Right lobe of liver (tissue), 6 donors: ENCODE measurements at regions not wholly inside any gene's neighbourhood (a gene's known extent, or its start where the extent isn't known, plus 50 kb on each side); places are given as distances from the start of the nearest gene placed in this dataset.

ENCODE experiments used
- ATAC-seq, 4 donors: fragments of 200-7000 bp; cut with Tn5 transposase; one replicate each; pipeline ENCODE4 v1.9.1; 2020; ENCODE audit warnings: mild to moderate bottlenecking in 4 of 4, moderate library complexity in 4 of 4
- DNase-seq, 3 donors: peaks; one replicate each; pipeline ENCODE4 v3.0.0-alpha.2; 2020
- H3K27ac ChIP-seq, 3 donors: fragments of 200-600 bp; one replicate each; pipeline ENCODE4 v1.8.0; 2022
- H3K27me3 ChIP-seq, 2 donors: fragments of 200-600 bp; one replicate each; pipeline ENCODE4 v1.8.0; 2022
- H3K36me3 ChIP-seq, 4 donors: fragments of 200-600 bp; sonication (generic) in 1 of 4; one replicate each; pipeline versions ENCODE4 v1.5.1 to v1.8.0; 2017 to 2022; ENCODE audit warnings: control low read depth in 1 of 4
- H3K4me1 ChIP-seq, 4 donors: fragments of 200-600 bp; sonication (generic) in 1 of 4; one replicate each; pipeline versions ENCODE4 v1.5.1 to v1.8.0; 2017 to 2022; ENCODE audit warnings: control low read depth in 1 of 4
- H3K4me3 ChIP-seq, 3 donors: fragments of 200-600 bp; one replicate each; pipeline ENCODE4 v1.8.0; 2022
- H3K9me3 ChIP-seq, 4 donors: fragments of 200-600 bp; sonication (generic) in 1 of 4; one replicate each; pipeline versions ENCODE4 v1.5.1 to v1.8.0; 2017 to 2022; ENCODE audit warnings: control low read depth in 1 of 4
- POLR2A ChIP-seq: fragments of 450-650 bp; IDR thresholded peaks from one replicate; pipeline ENCODE4 v1.6.1; 2017; ENCODE audit warnings: antibody characterized with exemption, mild to moderate bottlenecking
- WGBS: methylation state at CpG from one replicate; pipeline ENCODE4 v1.1.6; 2018; ENCODE audit warnings: low coverage, low lambda C conversion rate; ENCODE audit not compliant: insufficient coverage; ENCODE audit errors: missing lambda C conversion rate; 5-methylcytosine and 5-hydroxymethylcytosine counted together
- intact Hi-C, 2 donors: fragments of 100-400 bp; cut with DNase I; formaldehyde crosslinking; loops; one replicate each; pipeline versions ENCODE4 v1.11.2 to v1.14.1; 2022
- TF ChIP-seq, protein P1 (sequence below), 4 donors: fragments of 200-600 bp in 3 of 4; fragments of 450-650 bp in 1 of 4; IDR thresholded peaks; one replicate each; pipeline versions ENCODE4 v1.5.1 to v1.8.0; 2016 to 2022; ENCODE audit warnings: antibody characterized with exemption in 4 of 4, mild to moderate bottlenecking in 2 of 4
- donor health status: DM: no; HTN: yes; CAD: no.
- donor health status: DM: no; HTN: no; CAD: no.
- donor health status: DM: no; HTN: no; CAD: no.
- donor health status: DM: no; HTN: yes; CAD: no.
- donor health status: DM: no; HTN: yes; CAD: no.

DNA sequence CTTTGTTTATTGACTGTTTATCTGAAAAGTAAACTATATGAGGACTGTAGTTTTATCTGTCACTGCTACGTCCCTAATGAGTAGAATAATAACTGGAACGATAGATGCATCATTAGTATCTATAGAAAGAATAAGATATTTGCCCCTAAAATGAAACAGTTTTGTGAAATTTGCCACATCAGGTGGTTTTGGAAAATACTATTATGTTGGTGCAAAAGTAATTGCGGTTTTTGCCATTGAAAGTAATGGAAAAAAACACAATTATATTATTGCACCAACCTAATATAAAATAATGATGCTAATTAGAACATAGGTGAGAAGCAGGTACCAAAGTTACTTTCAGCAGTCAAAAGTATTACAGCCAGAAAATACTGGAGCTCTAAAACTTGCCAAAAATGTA, 158.3 kb downstream of the PABPC4L start:
- H3K27me3 ChIP-seq, result no peaks in the 10 kb centered on the region
- H3K4me1 ChIP-seq, result no peaks in the 10 kb centered on the region
- no peak for TF ChIP-seq POLR2A
- H3K4me3 ChIP-seq, result no peak overlapping the region
- H3K27ac ChIP-seq, result no peak overlapping the region
- 33% methylated on average over 3 of the region's 3 CpGs for WGBS
- intact Hi-C loops, result no loop called here
- no peak for ATAC-seq
- H3K9me3 ChIP-seq, result no peaks in the 10 kb centered on the region
- H3K36me3 ChIP-seq, result no peaks in the 10 kb centered on the region
- no peak for DNase-seq

DNA sequence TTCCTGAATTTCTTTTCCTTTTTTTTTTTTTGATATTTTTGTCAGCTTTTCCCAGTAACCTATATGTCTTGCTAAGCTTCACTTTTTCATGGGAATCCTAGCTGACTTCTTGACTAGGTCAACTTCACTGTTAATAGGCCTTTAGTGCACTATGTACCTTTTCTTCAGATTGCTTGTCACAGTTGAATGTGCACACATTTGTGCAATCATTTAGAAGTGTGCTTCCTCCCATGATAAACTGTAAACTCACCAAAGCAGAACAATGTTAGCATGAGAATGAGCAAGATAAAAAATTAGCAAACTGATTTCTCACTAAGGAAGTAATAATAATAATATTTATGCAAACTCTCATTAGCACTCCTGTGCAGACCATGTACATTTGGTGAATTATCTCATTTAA, 173.2 kb downstream of the PABPC4L start:
- intact Hi-C loops, result no loop called here
- no peak overlapping the region for H3K27ac ChIP-seq
- TF ChIP-seq, protein P1, sequence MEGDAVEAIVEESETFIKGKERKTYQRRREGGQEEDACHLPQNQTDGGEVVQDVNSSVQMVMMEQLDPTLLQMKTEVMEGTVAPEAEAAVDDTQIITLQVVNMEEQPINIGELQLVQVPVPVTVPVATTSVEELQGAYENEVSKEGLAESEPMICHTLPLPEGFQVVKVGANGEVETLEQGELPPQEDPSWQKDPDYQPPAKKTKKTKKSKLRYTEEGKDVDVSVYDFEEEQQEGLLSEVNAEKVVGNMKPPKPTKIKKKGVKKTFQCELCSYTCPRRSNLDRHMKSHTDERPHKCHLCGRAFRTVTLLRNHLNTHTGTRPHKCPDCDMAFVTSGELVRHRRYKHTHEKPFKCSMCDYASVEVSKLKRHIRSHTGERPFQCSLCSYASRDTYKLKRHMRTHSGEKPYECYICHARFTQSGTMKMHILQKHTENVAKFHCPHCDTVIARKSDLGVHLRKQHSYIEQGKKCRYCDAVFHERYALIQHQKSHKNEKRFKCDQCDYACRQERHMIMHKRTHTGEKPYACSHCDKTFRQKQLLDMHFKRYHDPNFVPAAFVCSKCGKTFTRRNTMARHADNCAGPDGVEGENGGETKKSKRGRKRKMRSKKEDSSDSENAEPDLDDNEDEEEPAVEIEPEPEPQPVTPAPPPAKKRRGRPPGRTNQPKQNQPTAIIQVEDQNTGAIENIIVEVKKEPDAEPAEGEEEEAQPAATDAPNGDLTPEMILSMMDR (IDR thresholded peaks at IDR 0.05), result no peak
- no peak for TF ChIP-seq POLR2A
- H3K4me3 ChIP-seq, result no peak overlapping the region
- no peaks in the 10 kb centered on the region for H3K9me3 ChIP-seq
- no peaks in the 10 kb centered on the region for H3K27me3 ChIP-seq
- ATAC-seq (no peak), DNase-seq (no peak)
- H3K4me1 ChIP-seq, result no peaks in the 10 kb centered on the region
- H3K36me3 ChIP-seq, result no peaks in the 10 kb centered on the region

DNA sequence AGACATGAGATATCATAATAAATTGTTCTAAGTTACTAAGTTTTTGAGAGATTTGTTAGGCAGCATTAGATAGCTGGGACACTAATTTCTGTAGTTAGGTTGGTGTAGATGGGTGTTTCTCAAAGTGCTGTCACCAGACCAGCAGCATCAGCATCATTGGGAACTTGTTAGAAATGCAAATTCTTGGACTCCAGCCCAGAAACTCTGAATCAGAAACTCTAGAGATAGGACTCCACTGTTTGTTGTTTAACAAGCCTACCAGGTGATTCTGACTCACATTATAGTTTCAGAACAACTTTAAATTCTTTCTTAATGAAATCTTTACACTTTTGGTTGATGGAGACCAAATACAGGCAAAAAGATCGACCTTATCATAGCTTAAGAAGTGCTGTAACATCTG, 173.7 kb downstream of the PABPC4L start:
- no peak for DNase-seq
- no peak overlapping the region for H3K4me3 ChIP-seq
- WGBS, result 33% methylated on average over 1 of the region's 1 CpG
- H3K4me1 ChIP-seq, result no peaks in the 10 kb centered on the region
- intact Hi-C loops, result no loop called here
- TF ChIP-seq, protein P1 (IDR thresholded peaks at IDR 0.05), result no peak
- no peak for TF ChIP-seq POLR2A
- no peaks in the 10 kb centered on the region for H3K36me3 ChIP-seq
- no peak overlapping the region for H3K27ac ChIP-seq
- no peaks in the 10 kb centered on the region for H3K27me3 ChIP-seq
- H3K9me3 ChIP-seq, result no peaks in the 10 kb centered on the region
- ATAC-seq, result no peak

DNA sequence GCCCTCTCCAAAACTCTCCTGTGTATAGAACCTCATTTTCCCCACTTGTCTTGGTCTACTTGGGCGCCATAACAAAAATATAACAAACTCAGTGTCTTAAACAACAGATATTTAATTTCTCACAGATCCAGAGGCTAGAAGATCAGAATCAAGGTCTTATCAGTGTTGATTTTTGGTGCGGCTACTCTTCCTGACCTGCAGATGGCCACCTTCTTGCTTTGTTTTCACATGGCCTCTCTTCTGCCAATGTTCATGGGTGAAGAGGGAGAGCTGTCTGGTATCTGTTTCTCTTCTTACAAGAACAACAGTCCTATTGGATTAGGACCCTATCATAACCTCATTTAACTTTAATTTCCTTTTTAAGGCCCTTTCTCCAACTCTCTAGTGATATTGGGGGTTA, 177.3 kb downstream of the PABPC4L start:
- TF ChIP-seq, protein P1 (IDR thresholded peaks at IDR 0.05), result peak in 2 of 4 donors; percentile 13 to 18
- TF ChIP-seq POLR2A, result no peak
- H3K4me1 ChIP-seq, result no peaks in the 10 kb centered on the region
- no peak overlapping the region for H3K27ac ChIP-seq
- H3K4me3 ChIP-seq, result no peak overlapping the region
- ATAC-seq (no peak), DNase-seq (no peak)
- intact Hi-C loops, result no loop called here
- no peaks in the 10 kb centered on the region for H3K36me3 ChIP-seq
- no peaks in the 10 kb centered on the region for H3K27me3 ChIP-seq
- 20% methylated on average over 2 of the region's 2 CpGs for WGBS
- no peaks in the 10 kb centered on the region for H3K9me3 ChIP-seq

DNA sequence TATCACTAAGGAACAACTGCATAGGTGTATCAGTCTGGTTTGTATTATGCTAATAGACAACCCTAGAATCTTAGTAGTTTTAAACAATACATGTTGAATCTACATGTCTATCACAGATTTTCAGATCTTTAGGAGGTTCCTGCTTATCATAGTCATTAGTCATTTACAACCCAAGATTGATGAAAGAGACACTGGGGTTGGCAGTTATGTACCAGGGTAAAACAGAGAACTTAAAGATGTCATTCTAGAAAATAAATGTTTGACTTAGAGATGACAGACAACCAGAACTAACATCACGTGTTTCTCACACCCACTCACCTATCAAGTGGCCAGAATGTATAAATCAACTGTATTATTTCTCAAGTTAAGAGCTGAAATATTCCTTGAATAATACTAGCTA, 181.9 kb downstream of the PABPC4L start:
- ATAC-seq (no peak), DNase-seq (no peak)
- Histone ChIP-seq H3K4me3 (no peak overlapping the region), H3K27me3 (no peaks in the 10 kb centered on the region), H3K27ac (no peak overlapping the region), H3K4me1 (no peaks in the 10 kb centered on the region), H3K9me3 (no peaks in the 10 kb centered on the region), H3K36me3 (no peaks in the 10 kb centered on the region)
- WGBS, result 15% methylated on average over 1 of the region's 1 CpG
- intact Hi-C loops, result no loop called here
- no peak for TF ChIP-seq POLR2A
- TF ChIP-seq, protein P1 (IDR thresholded peaks at IDR 0.05), result no peak
